H1 (cell line): ENCODE measurements at regions not wholly inside any gene's neighbourhood (a gene's known extent, or its start where the extent isn't known, plus 50 kb on each side); places are given as distances from the start of the nearest gene placed in this dataset.

ENCODE experiments used
- CEBPB ChIP-seq: IDR thresholded peaks from 2 replicates; pipeline ENCODE4 v1.6.1; 2012; ENCODE audit warnings: low read depth, low read length
- FOSL1 ChIP-seq: IDR thresholded peaks from 2 replicates; pipeline ENCODE4 v1.6.1; 2011; ENCODE audit warnings: mild to moderate bottlenecking, low read depth, low read length, moderate library complexity; ENCODE audit not compliant: insufficient read depth
- POLR2A ChIP-seq, 2 experiments: IDR thresholded peaks; 1 replicate in 1 of 2; 2 replicates in 1 of 2; pipeline ENCODE4 v1.6.1; 2011; ENCODE audit warnings: low read depth in 2 of 2, low read length in 2 of 2, mild to moderate bottlenecking in 2 of 2; ENCODE audit errors: control extremely low read depth in 1 of 2

- TF ChIP-seq FOSL1 (no peak), POLR2A (IDR thresholded peaks at IDR 0.05; ENCODE audit: control extremely low read depth in 1 of 2, low read depth in 2 of 2, low read length in 2 of 2) (no peak), CEBPB (no peak)
Measured at GRCh38 chrY:8888371-8888770, 448.9 kb upstream of the TSPY4 start (continued).
